ENCODE measurements at regions not wholly inside any gene's neighbourhood (a gene's known extent, or its start where the extent isn't known, plus 50 kb on each side); places are given as distances from the start of the nearest gene placed in this dataset.

- H2AFZ ChIP-seq (ENCODE audit: low read length): no peak overlapping the region
- H4K20me1 ChIP-seq (ENCODE audit: insufficient read depth, low read length, poor library complexity, severe bottlenecking): no peaks in the 10 kb centered on the region
- H3K27me3 ChIP-seq (ENCODE audit: insufficient read depth, low read length, poor library complexity, severe bottlenecking): no peaks in the 10 kb centered on the region
Measured at GRCh38 chr18:29712785-29713184, 1329.8 kb downstream of the DSC3 start.

GRCh38 chr18:29711932-29712331, 1330.6 kb downstream of the DSC3 start:
- Histone ChIP-seq H3K27me3 (ENCODE audit: insufficient read depth, low read length, poor library complexity, severe bottlenecking) (no peaks in the 10 kb centered on the region), H2AFZ (ENCODE audit: low read length) (no peak overlapping the region), H3K4me1 (ENCODE audit: insufficient read depth, low read length, poor library complexity, severe bottlenecking) (no peaks in the 10 kb centered on the region), H3K9me3 (ENCODE audit: insufficient read depth, low read depth, low read length) (no peaks in the 10 kb centered on the region), H3K79me2 (ENCODE audit: insufficient read depth, low read length) (no peaks in the 10 kb centered on the region), H3K9ac (ENCODE audit: low read depth, low read length, poor library complexity, severe bottlenecking) (no peak overlapping the region), H3K36me3 (ENCODE audit: insufficient read depth, low read length) (no peaks in the 10 kb centered on the region), H3K4me3 (ENCODE audit: low read length, poor library complexity, severe bottlenecking) (no peak overlapping the region), H3K9me2 (replicated peaks; ENCODE audit: low read depth, low read length) (no peaks in the 10 kb centered on the region), H3F3A (ENCODE audit: low read depth) (no peaks in the 10 kb centered on the region), H4K20me1 (ENCODE audit: insufficient read depth, low read length, poor library complexity, severe bottlenecking) (no peaks in the 10 kb centered on the region), H3K4me2 (ENCODE audit: low read depth, low read length, poor library complexity, severe bottlenecking) (no peak overlapping the region)
- TF ChIP-seq CTCF (conservative IDR thresholded peaks at IDR 0.05; ENCODE audit: low read length) (no peak), EZH2phosphoT487 (IDR thresholded peaks at IDR 0.05; ENCODE audit: borderline replicate concordance) (no peak)

More at GRCh38 chr18:29712785-29713184, 1329.8 kb downstream of the DSC3 start:
- H3K9me3 ChIP-seq (ENCODE audit: insufficient read depth, low read depth, low read length): no peaks in the 10 kb centered on the region
- no peaks in the 10 kb centered on the region for H3K9me2 ChIP-seq (replicated peaks; ENCODE audit: low read depth, low read length)
- H3K9ac ChIP-seq (ENCODE audit: low read depth, low read length, poor library complexity, severe bottlenecking): no peak overlapping the region
- H3K36me3 ChIP-seq (ENCODE audit: insufficient read depth, low read length): no peaks in the 10 kb centered on the region
- no peak overlapping the region for H3K4me2 ChIP-seq (ENCODE audit: low read depth, low read length, poor library complexity, severe bottlenecking)
- TF ChIP-seq EZH2phosphoT487 (IDR thresholded peaks at IDR 0.05; ENCODE audit: borderline replicate concordance) (no peak), CTCF (conservative IDR thresholded peaks at IDR 0.05; ENCODE audit: low read length) (no peak)
- no peaks in the 10 kb centered on the region for H3K4me1 ChIP-seq (ENCODE audit: insufficient read depth, low read length, poor library complexity, severe bottlenecking)
- H3K4me3 ChIP-seq (ENCODE audit: low read length, poor library complexity, severe bottlenecking): no peak overlapping the region
- no peaks in the 10 kb centered on the region for H3F3A ChIP-seq (ENCODE audit: low read depth)
- H3K79me2 ChIP-seq (ENCODE audit: insufficient read depth, low read length): no peaks in the 10 kb centered on the region

GRCh38 chr18:29693334-29693733, 1349.2 kb downstream of the DSC3 start:
- Histone ChIP-seq H3K4me3 (ENCODE audit: low read length, poor library complexity, severe bottlenecking) (no peak overlapping the region), H3K79me2 (ENCODE audit: insufficient read depth, low read length) (no peaks in the 10 kb centered on the region), H3K4me1 (ENCODE audit: insufficient read depth, low read length, poor library complexity, severe bottlenecking) (no peaks in the 10 kb centered on the region), H3K27me3 (ENCODE audit: insufficient read depth, low read length, poor library complexity, severe bottlenecking) (no peaks in the 10 kb centered on the region), H3K4me2 (ENCODE audit: low read depth, low read length, poor library complexity, severe bottlenecking) (no peak overlapping the region), H4K20me1 (ENCODE audit: insufficient read depth, low read length, poor library complexity, severe bottlenecking) (no peaks in the 10 kb centered on the region), H3K9me3 (ENCODE audit: insufficient read depth, low read depth, low read length) (no peaks in the 10 kb centered on the region), H3K9me2 (replicated peaks; ENCODE audit: low read depth, low read length) (no peaks in the 10 kb centered on the region; the same call in 1 of the 2 replicates), H3K9ac (ENCODE audit: low read depth, low read length, poor library complexity, severe bottlenecking) (no peak overlapping the region), H3K36me3 (ENCODE audit: insufficient read depth, low read length) (no peaks in the 10 kb centered on the region), H2AFZ (ENCODE audit: low read length) (no peak overlapping the region), H3F3A (ENCODE audit: low read depth) (no peaks in the 10 kb centered on the region)
- TF ChIP-seq CTCF (conservative IDR thresholded peaks at IDR 0.05; ENCODE audit: low read length): no peak
- TF ChIP-seq EZH2phosphoT487 (IDR thresholded peaks at IDR 0.05; ENCODE audit: borderline replicate concordance): no peak
